Caki2 (cell line): ENCODE measurements at regions not wholly inside any gene's neighbourhood (a gene's known extent, or its start where the extent isn't known, plus 50 kb on each side); places are given as distances from the start of the nearest gene placed in this dataset.
"Not testable (repeated sequence)": the region's sequence is repeated elsewhere in the genome, so short reads cannot be mapped to it uniquely, and the experiment has no call there.

ENCODE experiments used
- DNase-seq: peaks from one replicate; pipeline ENCODE4 v3.0.0-alpha.2; 2015; ENCODE audit warnings: low read depth
- in situ Hi-C: cut with HindIII; loops from 2 replicates; pipeline ENCODE4 v1.10.0; 2016; ENCODE audit warnings: low sequenced_read_pairs, low pct_unique_long_range_greater_than_20kb, mixed read lengths

DNA sequence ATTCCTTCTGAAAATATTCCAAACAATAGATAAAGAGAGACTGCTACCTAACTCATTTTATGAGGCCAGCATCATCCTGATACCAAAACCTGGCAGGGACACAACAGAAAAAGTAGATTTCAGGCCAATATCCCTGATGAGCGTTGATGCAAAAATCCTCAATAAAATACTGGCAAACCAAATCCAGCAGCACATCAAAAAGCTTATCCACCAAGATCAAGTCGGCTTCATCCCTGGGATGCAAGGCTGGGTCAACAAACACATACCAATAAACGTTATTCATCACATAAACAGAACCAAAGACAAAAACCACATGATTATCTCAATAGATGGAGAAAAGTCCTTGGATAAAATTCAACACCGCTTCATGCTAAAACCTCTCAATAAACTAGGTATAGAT, 170.6 kb downstream of the KIT start:
- in situ Hi-C loops, DNase-seq: not testable (repeated sequence)

DNA sequence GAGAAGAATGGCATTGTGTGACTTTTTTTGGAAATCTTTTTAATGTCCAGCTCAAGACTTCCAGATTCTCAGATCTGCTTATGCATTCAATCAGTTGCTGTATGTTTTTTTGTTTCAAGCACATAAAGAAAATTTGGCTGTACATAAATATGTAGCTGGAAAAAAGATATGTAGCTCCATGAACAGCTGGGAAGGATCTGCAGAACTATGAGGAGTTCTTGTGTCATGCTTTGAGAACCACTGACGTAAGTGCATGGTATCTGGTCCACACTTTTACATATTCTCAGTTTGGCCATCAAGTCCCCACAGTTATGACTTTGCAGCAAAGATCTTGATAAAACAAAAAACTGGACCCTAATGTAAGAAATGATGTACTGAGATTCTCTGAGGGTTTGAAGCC, 165.9 kb downstream of the KIT start:
- in situ Hi-C loops, result no loop called here
- DNase-seq, result no peak

DNA sequence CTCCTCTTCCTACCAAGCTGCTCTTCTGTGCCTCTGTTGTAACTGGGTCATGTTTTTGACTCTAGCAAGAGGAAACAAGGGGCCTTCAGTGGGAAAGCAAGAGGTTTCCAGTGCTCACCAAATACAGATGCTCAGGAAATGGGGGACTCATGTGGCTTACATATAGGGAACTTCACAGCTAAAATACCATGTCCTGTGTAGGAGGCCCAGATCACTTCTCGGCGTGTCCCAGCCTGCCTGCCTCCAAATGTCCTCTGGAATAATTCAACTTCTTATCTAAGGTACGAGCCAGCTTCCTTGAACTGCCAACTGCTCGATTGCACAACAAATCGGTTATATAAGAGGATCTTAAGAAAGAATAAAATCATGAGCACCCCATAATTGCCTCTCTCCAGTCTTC, 161.3 kb downstream of the KIT start:
- DNase-seq, result no peak
- in situ Hi-C loops, result no loop called here

DNA sequence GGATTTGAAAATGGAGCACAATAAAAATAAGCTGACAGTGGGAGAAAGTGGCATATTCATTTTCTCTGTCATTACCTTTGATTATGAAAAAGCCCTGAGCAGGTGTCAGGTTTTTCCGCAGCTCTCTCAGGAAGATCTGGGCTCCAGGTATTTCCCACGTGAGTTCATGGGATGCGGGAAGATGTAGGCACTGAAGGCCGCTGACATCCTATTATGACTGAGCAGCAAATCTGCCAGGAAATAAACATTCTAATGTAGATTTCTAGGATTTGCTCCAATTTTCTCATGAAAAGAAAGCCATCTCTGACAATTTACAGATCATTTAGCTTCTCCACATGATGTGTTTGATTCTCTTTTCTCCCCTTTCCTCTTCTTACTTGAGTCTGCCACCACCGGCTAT, 160.7 kb downstream of the KIT start:
- no peak for DNase-seq
- in situ Hi-C loops, result no loop called here

DNA sequence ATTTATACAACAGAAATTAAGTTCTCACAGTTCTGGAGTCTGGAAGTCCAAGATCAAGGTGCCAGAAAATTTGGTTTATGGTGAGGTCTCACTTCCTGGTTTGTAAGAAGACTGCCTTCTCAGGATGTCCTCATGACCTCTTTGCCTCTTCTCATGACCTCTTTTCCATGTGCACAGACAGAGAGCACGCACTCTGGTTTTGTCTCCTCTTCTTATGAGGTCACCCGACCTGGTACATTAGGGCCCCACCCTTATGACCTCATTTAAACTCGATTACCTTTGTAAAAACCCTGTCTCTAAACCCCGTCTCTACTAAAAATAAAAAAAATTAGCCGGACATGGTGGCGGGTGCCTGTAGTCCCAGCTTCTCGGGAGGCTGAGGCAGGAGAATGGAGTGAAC, 155.9 kb downstream of the KIT start:
- in situ Hi-C loops, result no loop called here
- no peak for DNase-seq

DNA sequence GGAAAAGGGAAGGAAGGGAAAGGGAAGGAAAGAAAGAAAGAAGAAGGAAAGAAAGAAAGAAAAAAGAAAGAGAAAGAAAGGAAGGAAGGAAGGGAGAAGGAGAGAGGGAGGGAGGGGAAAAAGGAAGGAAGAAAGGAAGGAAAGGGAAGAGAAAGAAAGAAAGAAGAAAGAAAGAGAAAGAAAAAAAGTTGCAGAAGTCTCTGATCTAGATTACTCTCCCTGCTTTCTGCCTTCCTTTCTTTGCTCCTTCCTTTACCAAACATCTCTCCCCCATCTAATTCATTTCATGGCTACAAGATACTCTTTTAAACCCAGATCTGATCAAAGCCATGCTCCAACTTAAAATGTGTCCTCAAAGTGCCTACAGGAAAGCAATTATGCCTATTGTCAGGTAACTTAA, 148.6 kb downstream of the KIT start:
- in situ Hi-C loops, result no loop called here

DNA sequence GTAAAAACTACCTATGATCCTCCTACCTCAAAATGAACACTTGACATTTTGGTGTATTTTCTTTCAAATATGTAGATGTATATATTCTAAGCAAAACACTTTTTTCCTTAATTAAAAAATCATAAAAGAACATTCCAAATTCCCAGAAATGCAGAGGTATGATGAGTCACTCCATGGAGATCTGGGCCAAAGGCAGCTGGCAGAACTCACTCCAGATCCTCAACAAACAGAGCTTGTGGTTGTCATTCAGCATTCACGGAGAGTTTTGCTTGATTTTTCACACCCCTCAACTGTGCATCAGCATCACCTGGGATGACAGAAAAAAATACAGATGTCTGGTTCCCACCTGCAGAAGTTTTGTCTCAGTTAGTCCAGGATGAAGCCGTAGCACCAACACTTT, 144.6 kb downstream of the KIT start:
- no peak for DNase-seq
- in situ Hi-C loops, result no loop called here

More for the DNA sequence above, 148.6 kb downstream of the KIT start:
- no peak for DNase-seq

DNA sequence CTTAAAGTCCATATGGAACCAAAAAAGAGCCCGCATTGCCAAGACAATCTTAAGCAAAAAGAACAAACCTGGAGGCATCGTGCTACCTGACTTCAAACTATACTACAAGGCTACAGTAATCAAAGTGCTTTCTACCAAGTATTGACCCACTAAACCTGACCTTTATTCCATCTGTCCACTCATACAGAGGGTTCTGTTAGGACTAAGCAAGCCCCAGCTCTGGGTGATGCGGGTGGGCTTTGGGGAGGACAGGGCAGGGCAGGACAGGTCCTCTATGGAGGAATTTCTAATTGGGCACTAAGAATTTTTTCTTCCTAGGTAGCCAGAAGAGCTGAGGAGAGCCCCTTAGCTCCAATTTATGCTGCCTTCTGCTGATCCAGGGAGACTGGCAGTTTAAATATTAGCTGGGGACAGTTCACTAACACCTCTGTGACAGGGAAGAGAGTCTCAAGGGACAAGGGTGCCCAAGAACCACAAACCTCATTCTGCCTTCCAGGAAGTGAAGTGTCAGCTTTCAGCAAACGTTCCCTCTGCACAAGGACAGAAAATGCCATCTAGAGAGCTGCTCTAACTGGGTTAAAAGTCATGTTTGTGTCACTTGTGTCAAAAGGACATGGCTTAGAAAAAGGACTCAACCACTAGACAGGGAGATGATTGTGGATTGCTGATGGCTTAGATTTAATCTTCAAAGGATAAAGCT, 143.2 kb downstream of the KIT start:
- DNase-seq, result no peak
- in situ Hi-C loops, result no loop called here

DNA sequence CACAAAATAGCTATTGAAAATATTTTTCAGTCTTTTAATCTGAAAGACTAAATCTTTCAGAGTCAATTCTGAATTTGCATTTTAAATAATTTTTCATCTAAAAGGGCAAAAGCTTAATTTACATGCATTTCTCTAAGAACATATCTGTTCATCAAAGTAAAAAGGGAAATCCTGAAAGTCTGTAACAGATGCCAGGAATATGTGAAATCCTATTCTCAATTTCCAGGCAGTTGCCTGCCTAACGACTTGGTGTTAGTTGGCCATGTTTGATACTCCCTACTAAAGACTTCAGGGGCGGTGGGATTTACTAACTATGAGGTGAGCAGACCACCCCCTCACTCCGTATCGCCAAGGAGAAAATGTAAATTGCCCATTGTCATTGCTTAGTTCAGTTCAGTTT, 136.8 kb downstream of the KIT start:
- DNase-seq, result no peak
- in situ Hi-C loops, result no loop called here

DNA sequence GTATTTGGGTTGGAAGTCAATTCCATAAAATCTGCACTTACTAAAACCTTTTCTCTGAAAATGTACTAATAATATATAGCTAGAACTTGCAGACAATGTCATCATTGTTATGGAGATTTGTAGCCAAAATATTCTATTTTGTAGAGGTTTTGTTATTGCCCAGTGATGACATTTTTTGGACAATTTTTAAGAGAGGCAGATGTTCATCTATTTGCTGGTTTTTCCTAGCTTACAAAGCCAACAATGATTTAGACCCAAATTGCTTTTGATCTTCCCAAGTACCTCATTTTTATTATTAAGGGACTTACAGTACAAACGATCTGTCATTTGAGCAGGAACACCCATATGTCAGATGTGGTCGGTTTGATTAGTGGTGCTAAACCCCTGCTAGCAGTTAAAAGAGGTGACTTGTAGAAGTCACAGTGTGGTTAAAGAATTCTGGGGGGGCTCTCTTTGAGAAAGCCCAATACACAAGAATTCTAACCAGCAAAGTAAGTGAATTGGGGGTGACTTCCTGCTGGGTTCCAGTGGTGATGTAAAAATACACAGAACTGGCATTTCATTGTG, 136.2 kb downstream of the KIT start:
- DNase-seq, result no peak
- in situ Hi-C loops, result no loop called here
